GM21723 (cell line): ENCODE measurements at regions not wholly inside any gene's neighbourhood (a gene's known extent, or its start where the extent isn't known, plus 50 kb on each side); places are given as distances from the start of the nearest gene placed in this dataset.

Source experiments
- ATAC-seq: cut with Tn5 transposase; IDR thresholded peaks from one replicate; pipeline ENCODE4 v1.9.1; 2021; ENCODE audit warnings: mild to moderate bottlenecking, moderate library complexity; ENCODE audit not compliant: unreplicated experiment

DNA sequence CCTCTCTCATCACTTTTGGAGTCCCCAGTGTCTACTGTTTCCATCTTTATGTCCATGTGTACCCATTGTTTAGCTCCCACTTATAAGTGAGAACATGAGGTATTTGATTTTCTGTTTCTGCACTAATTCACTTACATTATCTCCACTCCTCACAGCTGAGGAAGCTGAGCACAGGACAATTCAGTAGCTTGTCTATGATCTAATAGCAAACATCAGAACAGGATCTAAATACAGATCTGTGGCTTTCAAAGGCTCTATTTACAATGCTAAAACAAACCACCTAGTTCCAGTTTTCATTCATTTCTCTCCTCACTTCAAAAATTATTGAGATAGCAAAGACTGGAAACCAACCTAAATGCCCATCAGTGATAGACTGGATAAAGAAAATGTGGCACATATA, 52.0 kb upstream of the DDX18 start:
- no peak for ATAC-seq

GRCh38 chr2:117763804-117764203, 50.7 kb upstream of the DDX18 start:
- ATAC-seq = no peak
